Thoracic aorta (tissue), 2 donors: ENCODE measurements at regions not wholly inside any gene's neighbourhood (a gene's known extent, or its start where the extent isn't known, plus 50 kb on each side); places are given as distances from the start of the nearest gene placed in this dataset.
"Not testable (repeated sequence)": the region's sequence is repeated elsewhere in the genome, so short reads cannot be mapped to it uniquely, and the experiment has no call there.

Source experiments
- ATAC-seq: fragments of 150-250 bp; one replicate; pipeline ENCODE4 v1.8.0; 2017; ENCODE audit warnings: low read depth; ENCODE audit not compliant: insufficient number of reproducible peaks, low FRiP score
- DNase-seq: peaks from one replicate; pipeline ENCODE4 v3.0.0-alpha.2; 2020; ENCODE audit warnings: low spot score
- H3K27ac ChIP-seq, 2 donors: fragments of 200-600 bp; sonication (generic); 1 replicate in 1 of 2; 2 replicates in 1 of 2; pipeline ENCODE4 v1.5.1; 2016; ENCODE audit warnings: mild to moderate bottlenecking in 2 of 2, moderate library complexity in 2 of 2
- H3K27me3 ChIP-seq: fragments of 200-600 bp; sonication (generic); replicated peaks from 2 replicates; pipeline ENCODE4 v1.6.0; 2016; ENCODE audit warnings: mild to moderate bottlenecking; ENCODE audit not compliant: insufficient read depth
- H3K36me3 ChIP-seq: fragments of 200-600 bp; sonication (generic); one replicate; pipeline ENCODE4 v1.5.1; 2016
- H3K4me1 ChIP-seq, 2 donors: fragments of 200-600 bp; sonication (generic); 1 replicate in 1 of 2; 2 replicates in 1 of 2; pipeline versions ENCODE4 v1.5.1 to v1.6.0; 2016; ENCODE audit warnings: low read depth in 2 of 2, mild to moderate bottlenecking in 1 of 2; ENCODE audit not compliant: control insufficient read depth in 1 of 2
- H3K4me3 ChIP-seq: fragments of 200-600 bp; sonication (generic); 2 replicates; pipeline ENCODE4 v1.5.1; 2016; ENCODE audit warnings: mild to moderate bottlenecking
- H3K9me3 ChIP-seq: fragments of 200-600 bp; sonication (generic); 2 replicates; pipeline ENCODE4 v1.5.1; 2016
- TF ChIP-seq, protein P1 (sequence below): fragments of 200-600 bp; sonication (generic); IDR thresholded peaks from one replicate; pipeline ENCODE4 v1.5.1; 2019; ENCODE audit warnings: antibody characterized with exemption

GRCh38 chr11:23873406-23873805 lies 623.4 kb upstream of the LUZP2 start:
- Histone ChIP-seq H3K27me3 (no peaks in the 10 kb centered on the region), H3K9me3 (no peaks in the 10 kb centered on the region), H3K36me3 (no peaks in the 10 kb centered on the region), H3K4me1 (no peaks in the 10 kb centered on the region), H3K4me3 (no peak overlapping the region), H3K27ac (no peak overlapping the region)
- ATAC-seq (no peak), DNase-seq (no peak)
- TF ChIP-seq, protein P1, sequence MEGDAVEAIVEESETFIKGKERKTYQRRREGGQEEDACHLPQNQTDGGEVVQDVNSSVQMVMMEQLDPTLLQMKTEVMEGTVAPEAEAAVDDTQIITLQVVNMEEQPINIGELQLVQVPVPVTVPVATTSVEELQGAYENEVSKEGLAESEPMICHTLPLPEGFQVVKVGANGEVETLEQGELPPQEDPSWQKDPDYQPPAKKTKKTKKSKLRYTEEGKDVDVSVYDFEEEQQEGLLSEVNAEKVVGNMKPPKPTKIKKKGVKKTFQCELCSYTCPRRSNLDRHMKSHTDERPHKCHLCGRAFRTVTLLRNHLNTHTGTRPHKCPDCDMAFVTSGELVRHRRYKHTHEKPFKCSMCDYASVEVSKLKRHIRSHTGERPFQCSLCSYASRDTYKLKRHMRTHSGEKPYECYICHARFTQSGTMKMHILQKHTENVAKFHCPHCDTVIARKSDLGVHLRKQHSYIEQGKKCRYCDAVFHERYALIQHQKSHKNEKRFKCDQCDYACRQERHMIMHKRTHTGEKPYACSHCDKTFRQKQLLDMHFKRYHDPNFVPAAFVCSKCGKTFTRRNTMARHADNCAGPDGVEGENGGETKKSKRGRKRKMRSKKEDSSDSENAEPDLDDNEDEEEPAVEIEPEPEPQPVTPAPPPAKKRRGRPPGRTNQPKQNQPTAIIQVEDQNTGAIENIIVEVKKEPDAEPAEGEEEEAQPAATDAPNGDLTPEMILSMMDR = no peak

- H3K36me3 ChIP-seq = no peaks in the 10 kb centered on the region
- no peak for DNase-seq
- H3K4me1 ChIP-seq = no peaks in the 10 kb centered on the region
- no peak overlapping the region for H3K4me3 ChIP-seq
- no peaks in the 10 kb centered on the region for H3K27me3 ChIP-seq
- ATAC-seq = no peak
- no peak overlapping the region for H3K27ac ChIP-seq
- TF ChIP-seq, protein P1 = no peak
- H3K9me3 ChIP-seq = no peaks in the 10 kb centered on the region
These were observed 621.5 kb upstream of the LUZP2 start for GRCh38 chr11:23875176-23875850.

- not testable (repeated sequence) for H3K9me3 ChIP-seq, H3K4me1 ChIP-seq, H3K27ac ChIP-seq, H3K4me3 ChIP-seq, H3K36me3 ChIP-seq, DNase-seq, H3K27me3 ChIP-seq, ATAC-seq
These were observed 613.3 kb upstream of the LUZP2 start for GRCh38 chr11:23883426-23884048.

DNA sequence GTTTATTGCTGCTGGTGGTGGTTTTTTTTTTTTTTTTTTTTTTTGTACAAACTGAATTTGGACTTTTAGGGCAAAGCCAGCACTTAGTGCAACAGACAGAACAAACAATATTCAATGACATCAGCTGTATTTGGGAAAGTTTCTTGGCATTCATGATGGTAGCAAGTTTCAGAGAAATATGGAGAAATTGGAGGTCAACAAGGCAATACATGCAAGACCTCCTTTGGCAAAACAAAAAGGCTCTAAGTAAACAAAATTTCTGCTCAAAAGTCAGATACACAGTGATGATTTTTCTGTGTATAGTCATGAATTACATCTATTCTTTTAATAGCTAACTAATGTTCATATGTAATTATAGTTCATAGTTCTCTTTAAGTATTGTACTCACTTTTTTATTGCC lies 612.5 kb upstream of the LUZP2 start:
- H3K27ac ChIP-seq = no peak overlapping the region
- no peaks in the 10 kb centered on the region for H3K9me3 ChIP-seq
- TF ChIP-seq, protein P1 = no peak
- H3K4me3 ChIP-seq = no peak overlapping the region
- ATAC-seq (no peak), DNase-seq (no peak)
- no peaks in the 10 kb centered on the region for H3K36me3 ChIP-seq
- H3K27me3 ChIP-seq = no peaks in the 10 kb centered on the region
- H3K4me1 ChIP-seq = no peaks in the 10 kb centered on the region

DNA sequence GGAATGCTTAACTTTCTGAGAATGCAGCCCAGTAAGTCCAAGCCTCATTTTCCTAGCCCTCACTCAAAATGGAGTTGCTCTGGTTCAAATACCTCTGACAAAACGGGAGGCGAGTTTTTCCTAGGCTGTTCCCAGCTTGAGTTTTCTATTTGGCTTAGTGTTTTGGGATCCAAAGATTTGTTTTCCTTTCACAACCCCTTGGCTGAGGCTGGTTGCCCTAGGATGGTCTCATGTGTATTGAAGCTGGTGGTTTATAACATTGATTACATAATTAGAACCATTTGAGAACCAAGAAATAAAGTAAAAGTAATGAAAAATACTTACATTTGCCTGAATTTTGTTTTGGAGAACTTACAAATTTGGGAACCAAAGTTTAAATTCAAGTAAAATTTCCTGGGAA lies 611.1 kb upstream of the LUZP2 start:
- no peak overlapping the region for H3K4me3 ChIP-seq
- H3K9me3 ChIP-seq = no peaks in the 10 kb centered on the region
- H3K27ac ChIP-seq = no peak overlapping the region
- TF ChIP-seq, protein P1 = no peak
- H3K27me3 ChIP-seq = no peaks in the 10 kb centered on the region
- H3K4me1 ChIP-seq = no peaks in the 10 kb centered on the region
- ATAC-seq = no peak
- DNase-seq = no peak
- H3K36me3 ChIP-seq = no peaks in the 10 kb centered on the region

DNA sequence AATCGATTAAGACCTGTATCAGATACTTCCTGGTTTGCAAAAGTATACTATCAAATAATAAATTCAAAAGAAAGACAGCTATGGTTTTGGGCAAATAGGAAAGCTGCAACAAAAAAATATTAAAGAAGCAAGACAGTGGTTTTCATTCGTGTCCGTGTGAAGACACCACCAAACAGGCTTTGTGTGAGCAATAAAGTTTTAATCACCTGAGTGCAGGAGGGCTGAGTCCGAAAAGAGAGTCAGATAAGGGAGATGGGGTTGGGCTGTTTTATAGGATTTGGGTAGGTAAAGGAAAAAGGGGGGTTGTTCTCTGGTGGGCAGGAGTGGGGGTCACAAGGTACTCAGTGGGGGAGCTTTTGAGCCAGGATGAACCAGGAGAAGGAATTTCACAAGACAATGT lies 609.7 kb upstream of the LUZP2 start:
- DNase-seq, H3K27me3 ChIP-seq, H3K9me3 ChIP-seq, H3K4me3 ChIP-seq, H3K36me3 ChIP-seq, ATAC-seq, H3K27ac ChIP-seq, H3K4me1 ChIP-seq: not testable (repeated sequence)
